HepG2 (cell line): ENCODE measurements at regions not wholly inside any gene's neighbourhood (a gene's known extent, or its start where the extent isn't known, plus 50 kb on each side); places are given as distances from the start of the nearest gene placed in this dataset.

Experiments
- ATAC-seq: fragments of 200-7000 bp; cut with Tn5 transposase; 3 replicates; pipeline ENCODE4 v1.9.1; 2020; ENCODE audit warnings: mild to moderate bottlenecking, moderate library complexity
- BruUV-seq: library from RNA; stranded (reverse); fragments of 400-500 nt; replicated peaks from 2 replicates; lab custom pipeline; 2021; lab: Mats Ljungman, UMichigan
- CTCF ChIA-PET: fragments of 300-600 bp; formaldehyde crosslinking; extraction: SDS; loops from one replicate; lab custom pipeline; 2021; ENCODE audit warnings: low total read pairs, inconsistent platforms, low intra/inter-chr PET ratio; lab: Yijun Ruan, JAX
- POLR2A ChIA-PET: fragments of 350-600 bp; sonication (Branson Sonifier 250); formaldehyde crosslinking; loops from one replicate; lab custom pipeline; 2020; ENCODE audit warnings: antibody characterized with exemption, inconsistent platforms; lab: Yijun Ruan, JAX
- DNase-seq: peaks from one replicate; pipeline ENCODE4 v3.0.0-alpha.2; 2015; ENCODE audit warnings: low spot score
- FAIRE-seq: peaks from 3 replicates; lab custom pipeline; 2011; peaks lifted over from hg19 to GRCh38; lab: Jason Lieb, UNC
- H2AFZ ChIP-seq: one replicate; pipeline ENCODE4 v1.6.1; 2011; ENCODE audit warnings: low read length, inconsistent platforms
- H3K27ac ChIP-seq: fragments of 300-600 bp; 3 replicates; pipeline ENCODE4 v1.8.0; 2011; ENCODE audit warnings: mixed run types, mild to moderate bottlenecking, mixed read lengths, low read length, inconsistent platforms; ENCODE audit not compliant: insufficient read depth; ENCODE audit errors: extremely low read length
- H3K27me3 ChIP-seq, 2 experiments: fragments of 200-600 bp in 1 of 2; 2 replicates in 1 of 2; 3 replicates in 1 of 2; pipeline versions ENCODE4 v1.6.0 to v1.8.0; 2011; ENCODE audit warnings: low read length in 2 of 2, mild to moderate bottlenecking in 2 of 2, moderate library complexity in 2 of 2, inconsistent platforms in 1 of 2; ENCODE audit not compliant: insufficient read depth in 2 of 2, control insufficient read depth in 1 of 2
- H3K36me3 ChIP-seq, 2 experiments: fragments of 200-600 bp in 1 of 2; replicated peaks in 1 of 2; 2 replicates in 1 of 2; 3 replicates in 1 of 2; pipeline versions ENCODE4 v1.5.1 to v1.8.0; 2011; ENCODE audit warnings: low read length in 2 of 2, inconsistent platforms in 1 of 2; ENCODE audit not compliant: insufficient read depth in 2 of 2, control insufficient read depth in 1 of 2
- H3K4me1 ChIP-seq: 2 replicates; pipeline ENCODE4 v1.5.1; 2012; ENCODE audit warnings: low read length, inconsistent platforms; ENCODE audit not compliant: insufficient read depth
- H3K4me2 ChIP-seq: 2 replicates; pipeline ENCODE4 v1.6.0; 2011; ENCODE audit warnings: low read depth, low read length, inconsistent platforms
- H3K4me3 ChIP-seq, 3 experiments: fragments of 200-600 bp in 1 of 3; sonication (generic), shearing (Covaris generic) in 1 of 3; replicated peaks in 1 of 3; 2 replicates each; pipeline ENCODE4 v1.5.1; 2011 to 2016; ENCODE audit warnings: low read length in 3 of 3, inconsistent platforms in 2 of 3, low read depth in 2 of 3, mild to moderate bottlenecking in 2 of 3, control low read depth in 1 of 3, mixed read lengths in 1 of 3; ENCODE audit not compliant: insufficient read depth in 1 of 3
- H3K79me2 ChIP-seq: one replicate; pipeline ENCODE4 v1.6.1; 2011; ENCODE audit warnings: low read length, inconsistent platforms; ENCODE audit not compliant: insufficient read depth
- H3K9ac ChIP-seq: 2 replicates; pipeline ENCODE4 v1.6.0; 2011; ENCODE audit warnings: mild to moderate bottlenecking, low read depth, low read length, inconsistent platforms; ENCODE audit not compliant: insufficient read depth
- H3K9me3 ChIP-seq: 2 replicates; pipeline ENCODE4 v1.5.1; 2012; ENCODE audit warnings: mild to moderate bottlenecking, low read length
- H4K20me1 ChIP-seq: 2 replicates; pipeline ENCODE4 v1.6.0; 2011; ENCODE audit warnings: inconsistent platforms, mild to moderate bottlenecking, low read length, moderate library complexity; ENCODE audit not compliant: insufficient read depth
- CEBPZ ChIP-seq: IDR thresholded peaks from 2 replicates; pipeline ENCODE4 v1.6.1; 2012; ENCODE audit warnings: low read length, improper control_type of control experiment
- MNT ChIP-seq: fragments of 450-650 bp; IDR thresholded peaks from 2 replicates; pipeline ENCODE4 v1.6.1; 2016
- NCOA5 ChIP-seq: sonication (generic); formaldehyde crosslinking; IDR thresholded peaks from 2 replicates; pipeline ENCODE4 v1.4.0; 2020; ENCODE audit warnings: missing genetic modification reagents
- NFAT5 ChIP-seq: sonication (generic); formaldehyde crosslinking; IDR thresholded peaks from 2 replicates; pipeline ENCODE4 v1.4.0; 2020; ENCODE audit warnings: missing genetic modification reagents
- NKX3-1 ChIP-seq: sonication (generic); formaldehyde crosslinking; IDR thresholded peaks from 2 replicates; pipeline ENCODE4 v1.5.0; 2020; ENCODE audit warnings: missing genetic modification reagents
- PAWR ChIP-seq: sonication (generic); formaldehyde crosslinking; IDR thresholded peaks from 2 replicates; pipeline ENCODE4 v1.4.0; 2020; ENCODE audit warnings: missing genetic modification reagents, mild to moderate bottlenecking, borderline replicate concordance
- RFX3 ChIP-seq: IDR thresholded peaks from 2 replicates; pipeline ENCODE4 v1.6.1; 2016; ENCODE audit warnings: missing biosample characterization, missing genetic modification reagents
- ZBTB2 ChIP-seq: sonication (generic); formaldehyde crosslinking; IDR thresholded peaks from 2 replicates; pipeline ENCODE4 v1.8.0; 2022; ENCODE audit warnings: low read depth, missing genetic modification reagents
- ZIK1 ChIP-seq: sonication (generic); formaldehyde crosslinking; IDR thresholded peaks from 2 replicates; pipeline ENCODE4 v1.5.0; 2020; ENCODE audit warnings: mild to moderate bottlenecking, low read depth, missing genetic modification reagents, borderline replicate concordance
- ZKSCAN5 ChIP-seq: sonication (generic); formaldehyde crosslinking; IDR thresholded peaks from 2 replicates; pipeline ENCODE4 v1.5.1; 2020; ENCODE audit warnings: mild to moderate bottlenecking, missing genetic modification reagents
- ZNF24 ChIP-seq: fragments of 450-650 bp; IDR thresholded peaks from 2 replicates; pipeline ENCODE4 v1.6.1; 2017; ENCODE audit warnings: antibody characterized with exemption, mild to moderate bottlenecking
- ZNF263 ChIP-seq: sonication (generic); formaldehyde crosslinking; IDR thresholded peaks from 2 replicates; pipeline ENCODE4 v1.4.0; 2020; ENCODE audit warnings: missing genetic modification reagents
- ZNF331 ChIP-seq: sonication (generic); formaldehyde crosslinking; IDR thresholded peaks from 2 replicates; pipeline ENCODE4 v1.4.0; 2020; ENCODE audit warnings: missing genetic modification reagents
- ZNF580 ChIP-seq: IDR thresholded peaks from 2 replicates; pipeline ENCODE4 v1.6.1; 2016; ENCODE audit warnings: low read depth, borderline replicate concordance
- ZNF75D ChIP-seq: sonication (generic); formaldehyde crosslinking; IDR thresholded peaks from 2 replicates; pipeline ENCODE4 v1.8.1; 2023; ENCODE audit warnings: missing genetic modification reagents, mild to moderate bottlenecking, borderline replicate concordance
- WGBS: methylation state at CpG from one replicate; pipeline ENCODE4 v1.1.6; 2017; ENCODE audit warnings: low lambda C conversion rate; 5-methylcytosine and 5-hydroxymethylcytosine counted together
- in situ Hi-C: cut with HindIII; loops from 2 replicates; pipeline ENCODE4 v1.10.0; 2017; ENCODE audit warnings: low pct_unique_long_range_greater_than_20kb; ENCODE audit not compliant: extremely low pct_ligation_motif_present
- intact Hi-C: fragments of 100-400 bp; cut with micrococcal nuclease; formaldehyde crosslinking; loops from one replicate; pipeline ENCODE4 v1.10.0; 2022; ENCODE audit not compliant: unreplicated experiment

GRCh38 chr3:82000773-82001172, 239.3 kb upstream of the GBE1 start:
- POLR2A ChIA-PET, result no interaction called here
- intact Hi-C loops, result no loop called here
- H3K27me3 ChIP-seq, result no peaks in the 10 kb centered on the region
- no peaks in the 10 kb centered on the region for H3K9me3 ChIP-seq
- no peaks in the 10 kb centered on the region for H3K36me3 ChIP-seq
- no peaks in the 10 kb centered on the region for H4K20me1 ChIP-seq
- no peaks in the 10 kb centered on the region for H3K4me1 ChIP-seq
- no peak overlapping the region for H3K4me2 ChIP-seq
- TF ChIP-seq ZNF331 (CRISPR knock-in tag) (no peak), ZKSCAN5 (no peak), NCOA5 (CRISPR knock-in tag) (no peak), NFAT5 (CRISPR knock-in tag) (no peak), MNT (no peak), CEBPZ (no peak), ZIK1 (CRISPR knock-in tag) (no peak), ZNF24 (no peak), ZNF263 (CRISPR knock-in tag) (no peak), ZNF75D (CRISPR knock-in tag) (no peak), ZBTB2 (CRISPR knock-in tag) (no peak), ZNF580 (CRISPR knock-in tag) (no peak), PAWR (no peak), NKX3-1 (CRISPR knock-in tag) (no peak), RFX3 (CRISPR knock-in tag) (no peak)
- H3K27ac ChIP-seq, result no peak overlapping the region
- in situ Hi-C loops, result no loop called here
- H3K9ac ChIP-seq, result no peak overlapping the region
- no peak for ATAC-seq
- no peak for FAIRE-seq
- BruUV-seq, result no TSS peak
- CTCF ChIA-PET, result no interaction called here
- no peak for DNase-seq
- no peak overlapping the region for H2AFZ ChIP-seq
- WGBS, result 70% methylated on average over 1 of the region's 1 CpG
- H3K79me2 ChIP-seq, result peaks cover 2% of the 10 kb centered on the region
- no peak overlapping the region for H3K4me3 ChIP-seq
